ENCODE measurements at regions not wholly inside any gene's neighbourhood (a gene's known extent, or its start where the extent isn't known, plus 50 kb on each side); places are given as distances from the start of the nearest gene placed in this dataset.

- 76 to 77% methylated on average over 1 of the region's 1 CpG for WGBS, 2 donors
- DNase-seq (no peak), ATAC-seq (no peak)
- Histone ChIP-seq H3K9me3 (no peaks in the 10 kb centered on the region), H3K27ac (no peak overlapping the region), H3K36me3 (replicated peaks in 1 of 2; ENCODE audit: insufficient read depth in 1 of 2, low read depth in 2 of 2) (no peaks in the 10 kb centered on the region), H3K27me3 (no peaks in the 10 kb centered on the region), H3K4me1 (no peaks in the 10 kb centered on the region), H3K4me3 (no peak overlapping the region)
- TF ChIP-seq POLR2A (IDR thresholded peaks at IDR 0.05) (no peak), CTCF (IDR thresholded peaks at IDR 0.05) (no peak)
- intact Hi-C loops (cut with DNase I): no loop called here
Measured at GRCh38 chr4:43379016-43379415, 486.5 kb downstream of the GRXCR1 start.

- no peaks in the 10 kb centered on the region for H3K9me3 ChIP-seq
- intact Hi-C loops (cut with DNase I): no loop called here
- no peaks in the 10 kb centered on the region for H3K36me3 ChIP-seq (replicated peaks in 1 of 2; ENCODE audit: insufficient read depth in 1 of 2, low read depth in 2 of 2)
- no peaks in the 10 kb centered on the region for H3K4me1 ChIP-seq
- DNase-seq: no peak
- TF ChIP-seq POLR2A (IDR thresholded peaks at IDR 0.05) (no peak), CTCF (IDR thresholded peaks at IDR 0.05) (no peak)
- no peak overlapping the region for H3K27ac ChIP-seq
- 77 to 80% methylated on average over 2 of the region's 2 CpGs for WGBS, 2 donors
- no peak for ATAC-seq
- no peak overlapping the region for H3K4me3 ChIP-seq
- no peaks in the 10 kb centered on the region for H3K27me3 ChIP-seq
Measured at GRCh38 chr4:43380093-43380492, 487.6 kb downstream of the GRXCR1 start.

- H3K4me1 ChIP-seq: no peaks in the 10 kb centered on the region
Measured at GRCh38 chr4:43391069-43391468, 498.6 kb downstream of the GRXCR1 start.

GRCh38 chr4:43394976-43395375, 502.5 kb downstream of the GRXCR1 start:
- no peak overlapping the region for H3K4me3 ChIP-seq
- ATAC-seq (no peak), DNase-seq (no peak)
- TF ChIP-seq POLR2A (IDR thresholded peaks at IDR 0.05) (no peak), CTCF (IDR thresholded peaks at IDR 0.05) (no peak)
- H3K27ac ChIP-seq: no peak overlapping the region
- H3K4me1 ChIP-seq: no peaks in the 10 kb centered on the region
- 63 to 81% methylated on average over 3 of the region's 3 CpGs for WGBS, 2 donors
- intact Hi-C loops (cut with DNase I): no loop called here
- no peaks in the 10 kb centered on the region for H3K36me3 ChIP-seq (replicated peaks in 1 of 2; ENCODE audit: insufficient read depth in 1 of 2, low read depth in 2 of 2)
- H3K9me3 ChIP-seq: no peaks in the 10 kb centered on the region
- H3K27me3 ChIP-seq: no peaks in the 10 kb centered on the region

More at GRCh38 chr4:43391069-43391468, 498.6 kb downstream of the GRXCR1 start:
- H3K27me3 ChIP-seq: no peaks in the 10 kb centered on the region
- no peak overlapping the region for H3K4me3 ChIP-seq
- WGBS, 2 donors: 29 to 35% methylated on average over 1 of the region's 1 CpG
- DNase-seq (no peak), ATAC-seq (no peak)
- TF ChIP-seq CTCF (IDR thresholded peaks at IDR 0.05): no peak
- no peak for TF ChIP-seq POLR2A (IDR thresholded peaks at IDR 0.05)
- no peaks in the 10 kb centered on the region for H3K36me3 ChIP-seq (replicated peaks in 1 of 2; ENCODE audit: insufficient read depth in 1 of 2, low read depth in 2 of 2)
- H3K9me3 ChIP-seq: no peaks in the 10 kb centered on the region
- no peak overlapping the region for H3K27ac ChIP-seq
- intact Hi-C loops (cut with DNase I): no loop called here

GRCh38 chr4:43399726-43400125, 507.2 kb downstream of the GRXCR1 start:
- Histone ChIP-seq H3K4me1 (peaks cover 4% of the 10 kb centered on the region), H3K36me3 (replicated peaks in 1 of 2; ENCODE audit: insufficient read depth in 1 of 2, low read depth in 2 of 2) (no peaks in the 10 kb centered on the region), H3K27me3 (no peaks in the 10 kb centered on the region), H3K9me3 (no peaks in the 10 kb centered on the region), H3K4me3 (no peak overlapping the region), H3K27ac (no peak overlapping the region)
- intact Hi-C loops (cut with DNase I): no loop called here
- no peak for DNase-seq
- WGBS, 2 donors: 57 to 61% methylated on average over 3 of the region's 3 CpGs
- ATAC-seq: no peak
- no peak for TF ChIP-seq POLR2A (IDR thresholded peaks at IDR 0.05)
- TF ChIP-seq CTCF (IDR thresholded peaks at IDR 0.05): no peak

All from body of pancreas (tissue), 4 donors.